DMS153 (cell line): ENCODE measurements at regions not wholly inside any gene's neighbourhood (a gene's known extent, or its start where the extent isn't known, plus 50 kb on each side); places are given as distances from the start of the nearest gene placed in this dataset.
"Not testable (repeated sequence)": the region's sequence is repeated elsewhere in the genome, so short reads cannot be mapped to it uniquely, and the experiment has no call there.

Experiments used
- DNase-seq: peaks from one replicate; lab custom pipeline; 2025; lab: John Stamatoyannopoulos, UW

DNA sequence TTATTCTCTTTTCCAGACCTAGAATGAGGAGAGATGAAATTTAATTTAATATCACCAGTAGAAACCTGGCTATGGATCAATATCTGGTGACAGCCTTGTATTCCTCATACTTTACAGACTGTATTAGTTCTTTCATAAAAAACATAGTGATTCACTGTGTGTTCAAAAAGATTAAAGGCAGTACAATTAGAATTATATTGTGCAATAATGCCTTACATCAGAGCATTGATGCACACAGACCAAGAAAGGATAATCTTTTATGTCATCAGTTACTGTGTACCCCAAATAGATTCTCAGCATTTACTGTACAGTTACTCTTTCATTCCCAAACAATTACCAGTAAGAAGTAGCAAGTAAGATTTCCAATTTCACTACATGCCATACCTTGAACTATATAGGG, 260.5 kb upstream of the ANXA10 start:
- DNase-seq: no peak

DNA sequence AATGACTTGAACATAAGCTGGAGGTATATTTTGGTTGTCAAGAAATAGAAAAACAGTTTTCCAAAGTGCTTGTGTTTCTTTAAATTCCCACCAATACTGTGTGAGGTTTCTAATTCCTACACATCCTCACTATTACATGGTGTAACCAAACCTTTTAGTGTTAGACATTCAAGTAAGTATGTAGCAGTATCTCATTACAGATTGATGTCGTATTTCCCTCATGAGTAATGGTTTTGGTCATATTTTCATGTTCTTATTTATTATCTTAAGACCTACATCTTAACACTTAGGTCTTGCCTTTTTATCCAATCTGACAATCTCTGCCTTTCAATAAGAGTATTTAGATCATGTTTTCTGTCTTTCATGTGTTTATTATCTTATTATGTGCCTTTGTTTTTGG, 253.7 kb upstream of the ANXA10 start:
- no peak for DNase-seq

DNA sequence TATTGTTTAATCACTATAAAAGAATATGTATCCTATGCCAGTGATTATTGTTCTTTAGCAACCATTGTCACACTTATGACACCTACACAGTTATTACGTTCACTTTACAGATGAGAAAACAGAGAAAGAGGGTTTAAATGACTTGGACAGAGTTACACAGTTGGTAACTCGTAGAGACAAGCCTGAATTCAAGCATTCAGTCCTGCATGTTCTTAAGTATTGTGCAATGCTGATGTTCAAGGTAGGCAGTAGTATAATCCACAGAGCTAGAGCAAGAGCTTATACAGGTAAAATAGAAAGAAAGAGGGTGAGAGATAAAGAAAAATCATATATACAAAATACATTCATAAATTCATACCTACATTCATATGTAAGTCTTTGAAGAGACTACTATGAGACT, 249.8 kb upstream of the ANXA10 start:
- no peak for DNase-seq

DNA sequence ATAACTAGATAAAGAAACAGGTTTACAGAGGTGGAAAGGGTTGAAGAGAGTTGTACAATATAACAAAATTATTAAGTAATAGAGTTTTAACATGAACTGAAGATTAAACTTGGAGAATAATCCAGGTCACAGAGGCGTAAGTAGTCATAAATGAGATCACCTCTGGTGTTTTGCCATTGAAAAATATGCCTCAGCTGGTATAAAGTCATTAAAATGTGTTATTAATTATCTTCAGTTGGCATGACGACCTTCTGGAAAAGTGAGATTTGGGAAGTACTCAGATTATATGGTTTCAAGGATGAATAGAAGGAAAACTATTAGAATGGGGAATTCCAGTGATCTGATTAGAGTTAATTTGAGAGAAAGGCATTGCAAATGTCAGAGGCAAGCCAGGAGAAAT, 237.5 kb upstream of the ANXA10 start:
- DNase-seq: no peak

DNA sequence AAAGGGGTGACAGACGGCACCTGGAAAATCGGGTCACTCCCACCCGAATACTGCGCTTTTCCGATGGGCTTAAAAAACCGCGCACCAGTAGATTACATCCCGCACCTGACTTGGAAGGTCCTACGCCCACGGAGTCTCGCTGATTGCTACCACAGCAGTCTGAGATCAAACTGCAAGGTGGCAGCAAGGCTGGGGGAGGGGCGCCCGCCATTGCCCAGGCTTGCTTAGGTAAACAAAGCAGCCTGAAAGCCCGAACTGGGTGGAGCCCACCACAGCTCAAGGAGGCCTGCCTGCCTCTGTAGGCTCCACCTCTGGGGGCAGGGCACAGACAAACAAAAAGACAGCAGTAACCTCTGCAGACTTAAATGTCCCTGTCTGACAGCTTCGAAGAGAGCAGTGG, 234.2 kb upstream of the ANXA10 start:
- DNase-seq: peak; percentile 53

DNA sequence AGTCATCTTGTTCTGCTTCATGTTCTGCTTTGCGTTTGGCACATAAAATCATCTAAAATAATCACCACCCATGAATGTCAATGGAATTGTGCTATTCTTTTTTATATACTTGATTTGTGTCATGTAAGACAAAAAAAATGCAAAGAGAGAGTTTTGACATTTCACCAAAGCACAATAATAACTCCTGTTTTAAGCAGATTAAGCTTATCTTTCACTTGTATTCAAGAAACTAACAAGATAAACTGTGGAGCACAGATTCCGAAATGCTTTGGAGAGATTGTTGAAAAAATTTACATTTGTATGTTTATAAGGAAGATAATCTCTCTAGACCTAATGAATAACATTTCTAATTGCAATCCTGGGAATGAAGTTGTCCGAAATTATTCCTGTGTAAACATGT, 225.1 kb upstream of the ANXA10 start:
- no peak for DNase-seq

DNA sequence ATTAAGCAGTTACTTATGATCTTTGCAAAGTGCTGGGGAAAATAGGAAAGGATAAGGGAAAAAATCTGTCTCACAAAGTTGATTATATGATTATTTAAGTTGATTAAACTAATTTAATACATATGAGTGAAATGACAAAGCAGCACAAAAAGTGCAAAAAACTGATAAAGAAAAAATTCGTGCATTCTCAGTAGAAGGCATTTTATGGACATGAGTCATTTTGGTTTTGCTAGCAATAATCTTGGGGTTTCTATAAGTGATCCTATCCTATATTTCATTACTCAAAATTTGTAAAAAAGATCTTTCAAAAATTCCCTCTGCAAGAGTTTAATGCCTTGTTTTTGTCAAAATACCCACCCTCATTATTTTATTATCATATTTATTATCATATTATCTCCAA, 224.2 kb upstream of the ANXA10 start:
- DNase-seq: no peak

DNA sequence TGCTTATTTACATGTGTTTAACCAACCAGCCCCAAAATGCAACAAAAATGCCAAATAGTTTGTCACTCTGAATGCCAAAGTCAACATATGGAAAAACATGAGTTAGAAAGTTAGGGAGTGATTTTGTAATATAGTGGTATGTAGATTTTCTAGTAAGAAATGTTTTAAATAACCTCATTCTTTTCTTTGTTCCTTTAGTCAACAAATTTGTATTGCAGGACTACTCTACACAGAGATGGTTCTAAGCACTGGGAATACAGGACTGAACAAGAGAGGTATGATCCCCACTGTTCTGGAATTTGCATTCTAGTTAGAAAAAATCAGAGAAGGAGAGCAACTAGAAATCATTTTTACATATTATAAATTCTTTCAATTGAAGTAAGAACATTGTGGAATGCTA, 218.8 kb upstream of the ANXA10 start:
- DNase-seq: no peak

DNA sequence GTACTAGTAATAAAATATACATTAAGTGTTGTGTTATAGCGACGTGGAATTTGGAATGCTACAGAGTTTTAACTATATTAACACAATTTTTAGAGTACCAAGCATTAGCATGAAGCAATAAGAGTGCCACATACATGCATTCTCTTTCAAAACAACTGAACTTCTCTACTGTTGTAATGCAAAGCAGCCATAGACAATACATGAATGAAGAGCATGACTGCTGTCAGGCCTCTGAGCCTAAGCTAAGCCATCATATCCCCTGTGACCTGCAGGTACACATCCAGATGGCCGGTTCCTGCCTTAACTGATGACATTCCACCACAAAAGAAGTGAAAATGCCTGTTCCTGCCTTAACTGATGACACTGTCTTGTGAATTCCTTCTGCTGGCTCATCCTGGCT, 216.2 kb upstream of the ANXA10 start:
- not testable (repeated sequence) for DNase-seq

DNA sequence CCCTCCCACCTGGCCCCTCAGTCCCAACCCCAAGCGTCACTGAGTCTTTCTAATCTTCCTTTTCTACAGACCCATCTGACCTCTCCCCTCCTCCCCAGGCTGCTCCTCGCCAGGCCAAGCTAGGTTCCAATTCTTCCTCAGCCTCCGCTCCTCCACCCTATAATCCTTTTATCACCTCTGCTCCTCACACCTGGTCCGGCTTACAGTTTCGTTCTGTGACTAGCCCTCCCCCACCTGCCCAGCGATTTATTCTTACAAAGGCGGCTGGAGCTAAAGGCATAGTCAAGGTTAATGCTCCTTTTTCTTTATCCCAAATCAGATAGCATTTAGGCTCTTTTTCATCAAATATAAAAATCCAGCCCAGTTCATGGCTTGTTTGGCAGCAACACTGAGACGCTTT, 214.5 kb upstream of the ANXA10 start:
- not testable (repeated sequence) for DNase-seq

DNA sequence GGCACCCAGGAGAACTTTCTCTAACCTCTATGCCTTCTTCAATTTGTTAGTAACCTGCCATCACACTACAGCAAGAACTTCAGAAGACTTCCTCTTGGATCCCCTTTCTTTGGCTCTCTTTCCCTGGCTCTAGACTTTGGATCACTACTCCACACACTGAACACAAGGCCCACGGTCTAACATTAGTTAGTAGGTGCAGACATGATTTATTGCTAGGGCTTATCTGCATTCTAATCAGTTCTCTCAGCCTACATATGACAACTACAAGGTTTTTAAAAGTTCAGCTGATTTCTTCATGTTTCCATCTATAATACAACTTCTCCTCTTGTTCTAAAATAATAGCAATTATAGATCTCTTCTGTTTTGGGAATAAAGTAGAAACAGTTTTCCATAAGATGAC, 209.1 kb upstream of the ANXA10 start:
- DNase-seq: no peak

DNA sequence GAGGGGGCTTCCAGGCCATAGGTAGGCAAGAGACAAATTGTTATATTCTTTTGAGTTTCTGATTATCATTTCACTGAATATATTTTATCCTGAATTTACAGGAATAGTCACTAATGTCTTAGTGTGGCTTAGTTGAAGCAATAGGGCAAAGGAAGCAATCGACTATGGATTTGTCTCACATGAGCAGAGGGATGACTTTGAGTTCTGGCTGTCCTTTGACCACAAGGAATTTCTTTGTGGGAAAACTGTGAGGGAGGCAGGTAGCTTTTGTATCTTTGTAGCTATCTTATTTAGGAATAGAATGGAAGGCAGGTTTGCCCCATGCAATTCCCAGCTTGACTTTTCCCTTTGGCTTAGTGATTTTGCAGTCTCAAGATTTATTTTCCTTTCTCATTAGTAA, 207.3 kb upstream of the ANXA10 start:
- no peak for DNase-seq

DNA sequence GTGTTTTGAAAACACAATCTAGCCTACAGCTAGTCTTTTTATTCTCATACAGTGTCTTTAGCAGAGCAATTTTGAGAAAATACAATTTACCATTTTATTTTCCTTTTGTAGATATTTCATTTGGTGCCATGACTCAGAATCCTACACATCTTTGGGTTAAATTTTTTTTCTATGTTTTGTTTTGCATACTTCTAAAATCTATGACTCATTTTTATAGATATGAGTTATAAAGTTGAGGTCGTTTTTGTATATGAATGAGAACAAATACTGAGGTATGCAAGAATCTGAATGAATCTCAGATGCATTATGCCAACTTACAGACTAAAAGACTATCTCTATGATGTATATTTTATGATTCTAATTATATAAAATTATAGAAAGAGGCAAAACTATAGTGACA, 206.5 kb upstream of the ANXA10 start:
- no peak for DNase-seq

DNA sequence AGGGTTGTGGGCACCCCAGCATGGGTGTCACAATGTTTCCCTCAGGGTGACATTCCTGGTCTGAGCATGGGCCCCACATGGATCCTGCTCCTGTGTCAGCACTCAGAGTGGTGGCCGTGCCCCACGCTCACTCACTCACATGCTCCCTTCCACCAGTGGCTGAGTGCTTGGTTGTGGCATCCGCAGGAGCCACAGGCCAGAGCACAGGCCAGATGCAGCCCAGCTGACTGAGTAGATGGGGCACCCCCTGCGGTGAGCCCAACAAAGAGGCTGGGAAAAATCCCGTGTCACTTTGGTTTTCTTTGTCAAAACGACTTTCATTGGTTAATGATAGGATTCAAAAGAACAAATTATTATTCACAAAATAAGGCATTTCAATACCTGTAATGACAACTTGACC, 204.6 kb upstream of the ANXA10 start:
- DNase-seq: no peak

DNA sequence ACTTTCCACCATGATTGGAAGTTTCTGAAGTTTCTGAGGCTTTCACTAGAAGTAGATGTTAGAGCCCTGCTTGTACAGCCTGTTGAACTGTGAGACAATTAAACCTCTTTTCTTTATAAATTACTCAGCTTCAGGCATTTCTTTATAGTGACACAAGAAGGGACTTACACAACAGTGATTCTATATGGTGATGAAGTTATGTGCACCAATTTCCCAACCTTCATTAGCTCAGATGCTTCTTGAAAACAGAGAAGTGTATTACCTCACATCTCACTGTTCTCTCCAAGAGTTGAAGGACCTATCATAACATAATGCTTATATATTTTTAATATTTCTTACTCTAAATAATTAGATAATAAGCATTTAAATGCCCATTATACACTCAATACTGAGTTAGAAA, 202.1 kb upstream of the ANXA10 start:
- DNase-seq: no peak

DNA sequence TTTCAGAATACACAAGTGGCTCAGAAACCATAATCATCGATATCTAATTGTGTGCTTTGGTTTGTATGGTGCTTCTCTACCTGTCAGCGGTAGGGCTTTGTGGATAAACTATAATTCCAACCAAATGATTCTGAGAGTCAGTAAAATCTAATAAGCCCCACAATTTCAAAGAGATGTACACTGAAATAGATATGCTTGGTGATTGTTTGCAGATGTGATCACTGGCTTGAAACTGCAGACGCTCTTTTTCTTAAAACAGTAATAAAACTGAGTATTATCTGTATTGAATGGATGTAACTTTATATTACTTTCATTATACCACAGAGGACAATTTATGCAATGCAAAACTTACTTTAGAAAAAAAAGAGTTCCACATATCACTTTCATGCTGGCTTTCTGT, 198.8 kb upstream of the ANXA10 start:
- DNase-seq: no peak

DNA sequence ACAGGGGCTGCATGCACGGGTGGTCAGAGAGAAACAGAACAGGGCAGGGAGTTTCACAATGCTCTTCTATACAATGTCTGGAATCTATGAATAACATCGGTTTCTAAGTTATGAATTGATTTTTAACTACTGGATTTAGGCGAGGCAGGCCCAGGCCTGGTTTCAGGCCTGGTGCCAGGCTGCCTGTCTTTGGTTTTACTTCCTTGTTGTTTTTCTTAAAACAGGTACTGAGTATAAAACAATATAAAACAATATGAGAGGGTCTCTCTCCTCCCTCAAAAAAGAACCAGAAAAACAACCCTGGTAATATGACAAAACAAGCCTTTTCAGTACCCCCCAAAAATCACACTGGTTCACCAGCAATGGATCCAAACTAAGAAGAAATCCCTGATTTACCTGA, 196.1 kb upstream of the ANXA10 start:
- DNase-seq: not testable (repeated sequence)

DNA sequence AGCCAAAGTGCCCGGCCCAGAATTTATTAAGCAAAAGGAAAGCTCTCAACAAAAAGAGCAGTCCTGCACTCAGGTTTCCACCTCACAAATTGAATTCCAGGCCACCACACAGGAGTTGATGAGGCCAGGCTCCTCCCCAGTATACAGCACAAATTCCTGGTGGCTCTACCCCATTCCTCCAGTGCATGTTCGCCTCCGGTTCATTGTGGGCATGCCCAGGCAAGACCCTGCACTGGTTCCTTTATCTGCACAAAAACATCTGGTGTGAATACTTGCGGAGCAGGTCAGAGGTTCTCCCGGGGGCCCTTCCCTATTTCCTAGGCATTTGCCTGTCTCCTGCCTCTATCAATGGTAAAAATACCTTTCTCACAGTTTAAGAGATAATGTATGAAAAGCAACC, 195.2 kb upstream of the ANXA10 start:
- peak; percentile 43 for DNase-seq

DNA sequence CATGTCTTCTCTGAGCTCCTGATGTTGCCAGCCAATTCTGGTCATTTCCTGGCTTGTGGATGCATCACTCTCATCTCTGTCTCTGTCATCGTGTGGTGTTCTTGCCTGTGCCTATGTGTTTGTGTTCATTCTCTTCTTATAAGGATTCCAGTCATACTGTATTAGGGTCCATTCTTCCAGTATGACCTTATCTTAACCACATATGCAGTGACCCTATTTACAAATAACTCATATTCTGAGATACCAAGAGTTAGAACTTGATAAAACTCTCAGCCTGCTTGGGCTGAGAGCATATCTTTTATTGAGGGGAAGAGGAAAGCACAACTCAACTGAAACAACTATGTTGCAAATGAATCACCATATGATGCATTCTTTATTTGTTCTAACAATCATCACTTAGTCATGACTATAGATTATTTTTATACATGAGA, 189.0 kb upstream of the ANXA10 start:
- no peak for DNase-seq

DNA sequence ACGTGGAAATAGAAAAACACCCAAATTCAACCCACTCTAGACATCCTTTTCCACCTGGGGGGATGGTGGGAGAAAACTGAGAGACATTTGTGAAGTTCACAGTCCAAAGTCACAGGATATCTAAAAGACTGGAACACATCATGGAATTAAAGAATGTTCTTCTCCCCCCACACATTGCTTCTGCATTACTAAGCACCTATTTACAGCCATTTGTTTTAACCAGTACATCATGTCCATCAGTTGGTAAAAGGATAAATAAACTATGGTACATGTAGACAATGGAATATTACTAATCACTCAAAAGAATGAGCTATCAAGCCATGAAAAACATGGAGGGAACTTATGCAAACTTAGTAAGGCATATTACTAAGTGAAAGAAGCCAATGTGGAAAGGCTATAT, 185.5 kb upstream of the ANXA10 start:
- DNase-seq: no peak

DNA sequence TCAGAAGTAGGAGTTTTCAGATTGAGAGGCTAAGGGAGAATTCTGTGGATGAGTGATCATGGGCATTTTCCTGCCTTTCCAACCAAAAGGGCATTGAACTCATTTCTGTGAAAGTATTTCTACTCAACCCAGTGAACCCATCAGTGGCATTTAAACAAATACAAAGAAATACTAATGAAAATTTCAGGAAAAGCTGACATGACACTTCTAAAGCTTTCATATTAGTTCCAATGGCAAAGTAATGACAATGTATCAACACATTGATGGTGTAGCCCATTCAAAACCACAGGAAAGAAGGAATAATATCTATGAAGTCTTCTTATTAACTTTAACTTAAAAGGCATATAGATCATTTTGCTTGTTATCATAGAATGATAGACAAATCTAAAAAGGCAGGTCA, 183.5 kb upstream of the ANXA10 start:
- no peak for DNase-seq

DNA sequence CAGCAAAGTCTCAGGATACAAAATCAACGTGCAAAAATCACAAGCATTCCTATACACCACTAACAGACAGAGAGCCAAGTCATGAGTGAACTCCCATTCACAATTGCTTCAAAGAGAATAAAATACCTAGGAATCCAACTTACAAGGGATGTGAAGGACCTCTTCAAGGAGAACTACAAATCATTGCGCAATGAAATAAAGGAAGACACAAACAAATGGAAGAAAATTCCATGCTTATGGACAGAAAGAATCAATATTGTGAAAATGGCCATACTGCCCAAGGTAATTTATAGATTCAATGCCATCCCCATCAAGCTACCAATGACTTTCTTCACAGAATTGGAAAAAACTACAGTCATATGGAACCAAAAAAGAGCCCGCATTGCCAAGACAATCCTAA, 179.8 kb upstream of the ANXA10 start:
- DNase-seq: not testable (repeated sequence)

DNA sequence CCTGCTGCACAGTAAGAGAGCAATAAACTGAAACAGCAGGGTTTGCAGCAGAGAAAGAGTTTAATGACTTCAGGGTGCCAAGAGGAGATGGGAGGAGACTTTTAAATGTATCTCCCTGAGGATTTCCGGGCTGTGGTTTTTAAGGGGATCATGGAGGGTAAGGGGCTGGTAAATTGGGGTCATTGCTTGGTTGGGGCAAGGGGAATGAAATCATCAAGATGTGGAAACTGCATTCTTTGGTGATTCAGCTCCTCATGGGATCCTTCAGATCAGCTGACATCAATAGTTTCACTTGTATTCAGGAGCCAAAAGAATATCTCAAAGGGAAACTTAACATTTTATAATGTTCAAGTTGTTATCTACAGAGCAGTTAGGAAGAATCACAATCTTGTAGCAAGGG, 174.3 kb upstream of the ANXA10 start:
- no peak for DNase-seq

DNA sequence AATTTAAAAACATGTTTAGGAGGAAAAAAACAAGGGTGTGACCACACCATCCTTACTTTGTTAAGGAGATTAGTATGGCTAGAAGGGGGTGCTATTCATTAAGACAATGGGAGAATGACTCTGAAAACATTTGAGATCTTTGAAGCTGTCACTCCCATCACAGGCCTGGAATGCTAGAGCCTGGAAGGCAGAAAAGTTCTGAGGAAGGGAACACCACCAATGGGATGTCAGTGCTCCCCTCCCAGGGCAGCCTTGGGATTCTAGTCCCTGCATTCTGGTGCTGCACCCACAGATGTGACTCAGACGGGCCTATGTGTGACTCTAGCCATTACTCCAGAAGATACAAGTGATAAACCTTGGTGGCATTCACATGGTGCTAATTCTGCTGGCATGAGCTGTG, 162.2 kb upstream of the ANXA10 start:
- DNase-seq: no peak

DNA sequence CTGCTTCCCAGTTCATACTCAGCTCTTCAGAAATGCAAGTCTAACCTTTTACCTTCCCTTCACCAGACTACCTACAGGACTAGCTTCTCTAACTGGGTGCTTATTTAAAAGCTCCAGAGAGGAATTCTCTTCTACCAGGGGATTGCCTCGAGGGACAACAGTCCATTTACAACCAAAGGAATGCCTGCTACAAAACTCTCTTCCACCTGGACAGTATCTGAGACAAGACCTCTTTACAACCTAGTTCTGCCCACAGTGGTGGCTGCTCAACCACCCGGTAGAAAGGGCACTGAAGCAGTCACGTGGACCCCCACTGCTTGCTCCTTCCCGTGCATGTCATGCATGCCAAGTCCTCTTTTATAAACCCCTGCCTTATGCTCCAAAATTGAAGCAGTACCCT, 158.1 kb upstream of the ANXA10 start:
- no peak for DNase-seq
